Panc1 (cell line): ENCODE measurements at regions not wholly inside any gene's neighbourhood (a gene's known extent, or its start where the extent isn't known, plus 50 kb on each side); places are given as distances from the start of the nearest gene placed in this dataset.

Experiments used
- SIN3A ChIP-seq: IDR thresholded peaks from 2 replicates; pipeline ENCODE4 v1.6.1; 2012; ENCODE audit warnings: low read depth, mild to moderate bottlenecking, low read length, moderate library complexity, borderline replicate concordance; ENCODE audit not compliant: insufficient read depth
- TCF7L2 ChIP-seq: IDR thresholded peaks from 2 replicates; pipeline ENCODE4 v1.6.1; 2011; ENCODE audit warnings: mild to moderate bottlenecking, low read depth, low read length, inconsistent platforms
- TF ChIP-seq, protein P1 (sequence below): fragments of 450-650 bp; IDR thresholded peaks from 2 replicates; pipeline ENCODE4 v1.5.1; 2017; ENCODE audit warnings: mild to moderate bottlenecking
- TF ChIP-seq, protein P2 (sequence below), 2 experiments: IDR thresholded peaks; 2 replicates each; pipeline ENCODE4 v1.6.1; 2011 to 2012; ENCODE audit warnings: low read depth in 2 of 2, control low read depth in 1 of 2, low read length in 1 of 2, mild to moderate bottlenecking in 1 of 2, moderate library complexity in 1 of 2; ENCODE audit not compliant: insufficient read depth in 1 of 2

DNA sequence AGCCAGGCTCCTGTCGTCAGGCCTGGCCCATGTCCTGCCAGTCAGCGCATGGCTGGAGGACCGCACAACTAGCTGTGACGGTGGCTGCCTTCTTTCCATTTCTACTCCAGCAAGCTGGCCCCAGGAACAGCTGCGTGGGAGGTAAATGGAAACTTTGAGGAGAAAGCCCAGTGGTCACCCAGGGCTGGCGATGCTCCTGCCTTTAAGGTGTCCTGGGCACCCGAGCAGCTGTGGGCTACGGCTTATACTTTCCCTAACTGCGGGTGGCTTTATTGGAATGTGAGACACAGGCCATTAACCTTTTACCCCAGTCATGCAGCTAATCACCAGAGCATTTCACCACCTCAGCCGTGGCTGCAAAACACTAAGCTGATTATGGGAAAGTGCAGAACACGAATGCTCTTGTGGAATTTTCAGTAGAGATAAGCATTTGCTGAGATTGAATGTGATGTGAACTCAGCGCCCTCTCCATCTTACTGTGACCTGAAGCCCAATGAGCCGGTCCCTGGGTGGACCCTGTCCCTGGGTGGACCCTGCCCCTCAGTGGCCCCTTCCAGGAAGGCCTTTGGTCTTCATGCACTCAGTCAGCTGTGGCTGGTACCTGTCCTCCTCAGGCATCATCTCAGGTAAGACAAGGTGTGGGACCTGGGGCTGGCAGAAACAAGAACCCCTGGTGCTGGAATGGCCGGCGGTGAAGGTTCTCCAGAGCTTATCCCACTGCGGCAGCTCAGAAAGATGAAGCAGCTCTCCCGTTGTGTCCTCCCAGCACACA lies 275.4 kb upstream of the HS6ST1 start:
- TF ChIP-seq, protein P1, sequence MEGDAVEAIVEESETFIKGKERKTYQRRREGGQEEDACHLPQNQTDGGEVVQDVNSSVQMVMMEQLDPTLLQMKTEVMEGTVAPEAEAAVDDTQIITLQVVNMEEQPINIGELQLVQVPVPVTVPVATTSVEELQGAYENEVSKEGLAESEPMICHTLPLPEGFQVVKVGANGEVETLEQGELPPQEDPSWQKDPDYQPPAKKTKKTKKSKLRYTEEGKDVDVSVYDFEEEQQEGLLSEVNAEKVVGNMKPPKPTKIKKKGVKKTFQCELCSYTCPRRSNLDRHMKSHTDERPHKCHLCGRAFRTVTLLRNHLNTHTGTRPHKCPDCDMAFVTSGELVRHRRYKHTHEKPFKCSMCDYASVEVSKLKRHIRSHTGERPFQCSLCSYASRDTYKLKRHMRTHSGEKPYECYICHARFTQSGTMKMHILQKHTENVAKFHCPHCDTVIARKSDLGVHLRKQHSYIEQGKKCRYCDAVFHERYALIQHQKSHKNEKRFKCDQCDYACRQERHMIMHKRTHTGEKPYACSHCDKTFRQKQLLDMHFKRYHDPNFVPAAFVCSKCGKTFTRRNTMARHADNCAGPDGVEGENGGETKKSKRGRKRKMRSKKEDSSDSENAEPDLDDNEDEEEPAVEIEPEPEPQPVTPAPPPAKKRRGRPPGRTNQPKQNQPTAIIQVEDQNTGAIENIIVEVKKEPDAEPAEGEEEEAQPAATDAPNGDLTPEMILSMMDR, result no peak
- TF ChIP-seq TCF7L2 (no peak), SIN3A (no peak)
- TF ChIP-seq, protein P2, sequence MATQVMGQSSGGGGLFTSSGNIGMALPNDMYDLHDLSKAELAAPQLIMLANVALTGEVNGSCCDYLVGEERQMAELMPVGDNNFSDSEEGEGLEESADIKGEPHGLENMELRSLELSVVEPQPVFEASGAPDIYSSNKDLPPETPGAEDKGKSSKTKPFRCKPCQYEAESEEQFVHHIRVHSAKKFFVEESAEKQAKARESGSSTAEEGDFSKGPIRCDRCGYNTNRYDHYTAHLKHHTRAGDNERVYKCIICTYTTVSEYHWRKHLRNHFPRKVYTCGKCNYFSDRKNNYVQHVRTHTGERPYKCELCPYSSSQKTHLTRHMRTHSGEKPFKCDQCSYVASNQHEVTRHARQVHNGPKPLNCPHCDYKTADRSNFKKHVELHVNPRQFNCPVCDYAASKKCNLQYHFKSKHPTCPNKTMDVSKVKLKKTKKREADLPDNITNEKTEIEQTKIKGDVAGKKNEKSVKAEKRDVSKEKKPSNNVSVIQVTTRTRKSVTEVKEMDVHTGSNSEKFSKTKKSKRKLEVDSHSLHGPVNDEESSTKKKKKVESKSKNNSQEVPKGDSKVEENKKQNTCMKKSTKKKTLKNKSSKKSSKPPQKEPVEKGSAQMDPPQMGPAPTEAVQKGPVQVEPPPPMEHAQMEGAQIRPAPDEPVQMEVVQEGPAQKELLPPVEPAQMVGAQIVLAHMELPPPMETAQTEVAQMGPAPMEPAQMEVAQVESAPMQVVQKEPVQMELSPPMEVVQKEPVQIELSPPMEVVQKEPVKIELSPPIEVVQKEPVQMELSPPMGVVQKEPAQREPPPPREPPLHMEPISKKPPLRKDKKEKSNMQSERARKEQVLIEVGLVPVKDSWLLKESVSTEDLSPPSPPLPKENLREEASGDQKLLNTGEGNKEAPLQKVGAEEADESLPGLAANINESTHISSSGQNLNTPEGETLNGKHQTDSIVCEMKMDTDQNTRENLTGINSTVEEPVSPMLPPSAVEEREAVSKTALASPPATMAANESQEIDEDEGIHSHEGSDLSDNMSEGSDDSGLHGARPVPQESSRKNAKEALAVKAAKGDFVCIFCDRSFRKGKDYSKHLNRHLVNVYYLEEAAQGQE (IDR thresholded peaks at IDR 0.05; ENCODE audit: insufficient read depth in 1 of 2, low read depth in 2 of 2, low read length in 1 of 2), result no peak
